DOHH2 (cell line): ENCODE measurements at regions not wholly inside any gene's neighbourhood (a gene's known extent, or its start where the extent isn't known, plus 50 kb on each side); places are given as distances from the start of the nearest gene placed in this dataset.

Experiments
- CTCF ChIP-seq: fragments of 200-600 bp; sonication (generic); IDR thresholded peaks from one replicate; pipeline ENCODE4 v1.5.1; 2014; ENCODE audit warnings: antibody characterized with exemption, mild to moderate bottlenecking, low read depth, low read length; ENCODE audit not compliant: poor library complexity, severe bottlenecking
- EZH2phosphoT487 ChIP-seq: fragments of 200-600 bp; sonication (generic); IDR thresholded peaks from 2 replicates; pipeline ENCODE4 v1.6.1; 2017; ENCODE audit warnings: borderline replicate concordance, mild to moderate bottlenecking, antibody characterized with exemption, low read length, moderate library complexity, mixed read lengths

- TF ChIP-seq CTCF (no peak), EZH2phosphoT487 (no peak)
Measured at GRCh38 chr5:158163451-158164295, 304.7 kb upstream of the CLINT1 start.
